A673 (cell line): ENCODE measurements at regions not wholly inside any gene's neighbourhood (a gene's known extent, or its start where the extent isn't known, plus 50 kb on each side); places are given as distances from the start of the nearest gene placed in this dataset.

Experiments
- CTCF ChIP-seq: fragments of 300-800, 200-600 bp; sonication (generic); conservative IDR thresholded peaks from 2 replicates; pipeline ENCODE4 v1.5.1; 2017; ENCODE audit warnings: low read depth, mild to moderate bottlenecking, antibody characterized with exemption, low read length, moderate library complexity, mixed read lengths
- EZH2 ChIP-seq: fragments of 200-600 bp; sonication (generic); IDR thresholded peaks from 2 replicates; pipeline ENCODE4 v1.6.1; 2017; ENCODE audit warnings: borderline replicate concordance, low read depth, mild to moderate bottlenecking, mixed read lengths, antibody characterized with exemption, low read length; ENCODE audit not compliant: poor library complexity, severe bottlenecking

GRCh38 chr2:162965191-162965590, 126.6 kb upstream of the KCNH7 start:
- TF ChIP-seq EZH2, result no peak
- TF ChIP-seq CTCF, result no peak
